Activated CD4-positive, alpha-beta T cell treated with anti-CD3 and anti-CD28 coated beads, Interleukin-2, Interleukin-6, amounts not matched to agents 100 ng/mL and 50 ng/mL, durations not matched to agents 16 hours and 8 hours (primary cell): ENCODE measurements at regions not wholly inside any gene's neighbourhood (a gene's known extent, or its start where the extent isn't known, plus 50 kb on each side); places are given as distances from the start of the nearest gene placed in this dataset.
"Not testable (repeated sequence)": the region's sequence is repeated elsewhere in the genome, so short reads cannot be mapped to it uniquely, and the experiment has no call there.

Experiments
- DNase-seq: peaks from one replicate; pipeline ENCODE4 v3.0.0-alpha.2; 2020

- DNase-seq = no peak
Measured at GRCh38 chr5:167918813-167919483, 372.5 kb upstream of the WWC1 start.

- no peak for DNase-seq
Measured at GRCh38 chr5:167920589-167920988, 370.9 kb upstream of the WWC1 start.

GRCh38 chr5:167921796-167922195 is 369.6 kb upstream of the WWC1 start:
- no peak for DNase-seq

- DNase-seq = no peak
Measured at GRCh38 chr5:167923396-167923795, 368.0 kb upstream of the WWC1 start.

GRCh38 chr5:167929841-167930240 is 361.6 kb upstream of the WWC1 start:
- DNase-seq = no peak

GRCh38 chr5:167934551-167934971 is 356.9 kb upstream of the WWC1 start:
- no peak for DNase-seq

- no peak for DNase-seq
Measured at GRCh38 chr5:167936022-167936421, 355.4 kb upstream of the WWC1 start.

GRCh38 chr5:167936944-167937634 is 354.4 kb upstream of the WWC1 start:
- DNase-seq = no peak

GRCh38 chr5:167937635-167937998 is 353.8 kb upstream of the WWC1 start:
- no peak for DNase-seq

- DNase-seq = no peak
Measured at GRCh38 chr5:167939686-167940085, 351.8 kb upstream of the WWC1 start.

- DNase-seq = no peak
Measured at GRCh38 chr5:167940911-167941310, 350.5 kb upstream of the WWC1 start.

GRCh38 chr5:167941556-167941955 is 349.9 kb upstream of the WWC1 start:
- DNase-seq = not testable (repeated sequence)

- no peak for DNase-seq
Measured at GRCh38 chr5:167943343-167943742, 348.1 kb upstream of the WWC1 start.

- no peak for DNase-seq
Measured at GRCh38 chr5:167944121-167944852, 347.2 kb upstream of the WWC1 start.

GRCh38 chr5:167945542-167946384 is 345.7 kb upstream of the WWC1 start:
- no peak for DNase-seq

- DNase-seq = no peak
Measured at GRCh38 chr5:167947306-167947705, 344.1 kb upstream of the WWC1 start.

GRCh38 chr5:167948251-167948650 is 343.2 kb upstream of the WWC1 start:
- no peak for DNase-seq

GRCh38 chr5:167949435-167949834 is 342.0 kb upstream of the WWC1 start:
- DNase-seq = peak; percentile 3

- DNase-seq = no peak
Measured at GRCh38 chr5:167950126-167950721, 341.2 kb upstream of the WWC1 start.

- DNase-seq = no peak
Measured at GRCh38 chr5:167951116-167951515, 340.3 kb upstream of the WWC1 start.

- no peak for DNase-seq
Measured at GRCh38 chr5:167952278-167952995, 339.0 kb upstream of the WWC1 start.
